OCI-LY3 (cell line): ENCODE measurements at regions not wholly inside any gene's neighbourhood (a gene's known extent, or its start where the extent isn't known, plus 50 kb on each side); places are given as distances from the start of the nearest gene placed in this dataset.

Experiments used
- CTCF ChIP-seq: fragments of 200-600, 300-600 bp; sonication (generic); IDR thresholded peaks from 2 replicates; pipeline ENCODE4 v1.5.1; 2014; ENCODE audit warnings: antibody characterized with exemption, low read length, low read depth
- EZH2phosphoT487 ChIP-seq: fragments of 200-600 bp; shearing (Covaris generic); IDR thresholded peaks from 2 replicates; pipeline ENCODE4 v1.6.1; 2018; ENCODE audit warnings: antibody characterized with exemption, mixed run types, low read depth

- TF ChIP-seq CTCF (no peak), EZH2phosphoT487 (no peak)
Observed at GRCh38 chr7:109646124-109646523, 1076.5 kb downstream of the DNAJB9 start.
